Liver (tissue), 8 donors: ENCODE measurements at regions not wholly inside any gene's neighbourhood (a gene's known extent, or its start where the extent isn't known, plus 50 kb on each side); places are given as distances from the start of the nearest gene placed in this dataset.

Experiments
- DNase-seq: peaks from one replicate; pipeline ENCODE4 v3.0.0-alpha.2; 2017; ENCODE audit warnings: low spot score
- H3K27ac ChIP-seq, 2 donors: one replicate each; pipeline ENCODE4 v1.7.0; 2013; ENCODE audit warnings: inconsistent platforms in 2 of 2, low read length in 2 of 2, control low read depth in 1 of 2, low read depth in 1 of 2, mild to moderate bottlenecking in 1 of 2
- H3K27me3 ChIP-seq, 4 donors: one replicate each; pipeline versions ENCODE4 v1.6.1 to v1.7.0; 2013; ENCODE audit warnings: low read length in 3 of 4, inconsistent platforms in 1 of 4, mild to moderate bottlenecking in 1 of 4, moderate library complexity in 1 of 4; ENCODE audit not compliant: control insufficient read depth in 4 of 4, insufficient read depth in 4 of 4
- H3K36me3 ChIP-seq, 4 donors: one replicate each; pipeline versions ENCODE4 v1.6.1 to v1.7.0; 2013; ENCODE audit warnings: low read length in 3 of 4, mild to moderate bottlenecking in 3 of 4, low read depth in 1 of 4, moderate library complexity in 1 of 4; ENCODE audit not compliant: control insufficient read depth in 4 of 4, insufficient read depth in 3 of 4
- H3K4me1 ChIP-seq, 4 donors: one replicate each; pipeline versions ENCODE4 v1.6.1 to v1.7.0; 2013; ENCODE audit warnings: low read length in 3 of 4, mild to moderate bottlenecking in 3 of 4, moderate library complexity in 1 of 4; ENCODE audit not compliant: control insufficient read depth in 4 of 4, insufficient read depth in 4 of 4
- H3K4me3 ChIP-seq, 3 donors: one replicate each; pipeline versions ENCODE4 v1.6.1 to v1.7.0; 2013; ENCODE audit warnings: low read length in 3 of 3, control low read depth in 1 of 3, low read depth in 1 of 3, mild to moderate bottlenecking in 1 of 3
- H3K9ac ChIP-seq, 2 donors: one replicate each; pipeline ENCODE4 v1.7.0; 2013; ENCODE audit warnings: low read length in 2 of 2, mild to moderate bottlenecking in 2 of 2, moderate library complexity in 2 of 2, control low read depth in 1 of 2, low read depth in 1 of 2
- H3K9me3 ChIP-seq, 4 donors: one replicate each; pipeline versions ENCODE4 v1.6.1 to v1.7.0; 2013; ENCODE audit warnings: low read length in 3 of 4; ENCODE audit not compliant: control insufficient read depth in 4 of 4
- EGR1 ChIP-seq, 2 donors: IDR thresholded peaks; 2 replicates each; pipeline ENCODE4 v1.6.1; 2016 to 2018; ENCODE audit warnings: antibody characterized with exemption in 2 of 2, low read depth in 2 of 2
- FOXA1 ChIP-seq: IDR thresholded peaks from 2 replicates; pipeline ENCODE4 v1.6.1; 2016; ENCODE audit warnings: antibody characterized with exemption
- FOXA2 ChIP-seq: IDR thresholded peaks from 2 replicates; pipeline ENCODE4 v1.6.1; 2016; ENCODE audit warnings: antibody characterized with exemption
- GABPA ChIP-seq, 2 donors: IDR thresholded peaks in 1 of 2; conservative IDR thresholded peaks in 1 of 2; 2 replicates each; pipeline ENCODE4 v1.6.1; 2016; ENCODE audit warnings: antibody characterized with exemption in 2 of 2, mild to moderate bottlenecking in 1 of 2, moderate library complexity in 1 of 2
- HNF4A ChIP-seq, 2 donors: conservative IDR thresholded peaks; 2 replicates each; pipeline ENCODE4 v1.6.1; 2016; ENCODE audit warnings: antibody characterized with exemption in 2 of 2, mild to moderate bottlenecking in 2 of 2
- HNF4G ChIP-seq: IDR thresholded peaks from 2 replicates; pipeline ENCODE4 v1.6.1; 2016; ENCODE audit warnings: antibody characterized with exemption
- JUND ChIP-seq, 2 donors: IDR thresholded peaks; 2 replicates each; pipeline ENCODE4 v1.6.1; 2016; ENCODE audit warnings: antibody characterized with exemption in 2 of 2
- NR2F2 ChIP-seq: IDR thresholded peaks from 2 replicates; pipeline ENCODE4 v1.6.1; 2016; ENCODE audit warnings: antibody characterized with exemption
- RAD21 ChIP-seq, 2 donors: IDR thresholded peaks; 2 replicates each; pipeline ENCODE4 v1.6.1; 2016; ENCODE audit warnings: antibody characterized with exemption in 2 of 2, mild to moderate bottlenecking in 2 of 2
- RXRA ChIP-seq, 2 donors: IDR thresholded peaks; 2 replicates each; pipeline ENCODE4 v1.6.1; 2017 to 2018; ENCODE audit warnings: antibody characterized with exemption in 2 of 2, mild to moderate bottlenecking in 1 of 2
- SP1 ChIP-seq: IDR thresholded peaks from 2 replicates; pipeline ENCODE4 v1.6.1; 2018; ENCODE audit warnings: antibody characterized with exemption, mild to moderate bottlenecking
- TAF1 ChIP-seq: conservative IDR thresholded peaks from 2 replicates; pipeline ENCODE4 v1.6.1; 2016; ENCODE audit warnings: antibody characterized with exemption, mild to moderate bottlenecking
- YY1 ChIP-seq: IDR thresholded peaks from 2 replicates; pipeline ENCODE4 v1.6.1; 2016; ENCODE audit warnings: antibody characterized with exemption, mild to moderate bottlenecking
- WGBS: extraction: QIAGEN DNeasy Blood & Tissue Kit; methylation state at CpG from one replicate; pipeline ENCODE4 v1.1.7; 2013; 5-methylcytosine and 5-hydroxymethylcytosine counted together
- TF ChIP-seq, protein P1 (sequence below): IDR thresholded peaks from 2 replicates; pipeline ENCODE4 v1.6.1; 2016; ENCODE audit warnings: antibody characterized with exemption
- TF ChIP-seq, protein P2 (sequence below): IDR thresholded peaks from 2 replicates; pipeline ENCODE4 v1.6.1; 2016; ENCODE audit warnings: antibody characterized with exemption, mild to moderate bottlenecking
- TF ChIP-seq, protein P3 (sequence below): fragments of 150-350 bp; IDR thresholded peaks from 2 replicates; pipeline ENCODE4 v1.5.1; 2017; ENCODE audit warnings: improper control_type of control experiment, low read depth, low read length; ENCODE audit not compliant: missing input control
- TF ChIP-seq, protein P4 (sequence below): IDR thresholded peaks from 2 replicates; pipeline ENCODE4 v1.6.1; 2016; ENCODE audit warnings: antibody characterized with exemption
- TF ChIP-seq, protein P5 (sequence below): IDR thresholded peaks from 2 replicates; pipeline ENCODE4 v1.6.1; 2016; ENCODE audit warnings: antibody characterized with exemption
- donor health status: healthy.
- donor health status: healthy.
- donor health status: healthy.
- donor health status: healthy.
- donor health status: healthy.

DNA sequence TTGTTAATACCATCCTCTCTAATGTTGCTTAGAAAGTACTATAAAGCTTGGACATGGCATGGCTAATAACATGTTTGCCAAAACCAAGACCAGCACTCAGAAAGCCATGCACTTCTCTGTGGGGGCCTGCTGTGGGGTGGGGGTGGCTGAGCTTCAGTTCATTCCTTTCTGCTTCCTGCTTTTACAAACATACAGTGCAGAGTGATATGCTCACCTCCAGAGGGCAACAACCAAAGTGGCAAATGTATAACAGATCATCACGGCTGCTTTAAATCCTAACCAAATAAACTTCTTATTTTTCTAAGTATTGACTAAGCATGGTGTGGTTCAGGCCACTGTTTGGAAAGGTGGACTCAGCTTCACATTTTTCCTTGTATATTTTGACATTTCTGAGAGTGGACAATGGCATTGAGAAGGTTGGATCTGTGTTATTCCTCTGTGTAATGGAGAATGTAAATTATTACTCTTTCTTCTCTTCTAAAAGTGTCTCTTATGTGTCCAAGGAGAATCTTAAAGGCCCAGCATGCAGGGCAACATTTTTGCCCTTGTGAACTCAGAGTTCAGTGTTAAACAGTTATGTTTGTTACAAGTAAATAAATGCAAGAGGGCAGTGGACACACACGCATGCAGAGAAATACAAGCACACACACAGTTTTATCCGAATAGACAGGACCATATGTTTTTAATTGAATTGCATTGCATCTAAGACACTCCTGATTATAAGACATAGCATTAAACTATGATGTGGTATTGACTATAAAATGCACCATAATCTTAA is 186.1 kb downstream of the HERPUD2 start:
- H3K36me3 ChIP-seq, result no peaks in the 10 kb centered on the region
- H3K27ac ChIP-seq, result peak overlapping the region in 1 of 2 donors; percentile 26
- no peak overlapping the region for H3K4me3 ChIP-seq
- H3K9me3 ChIP-seq, result no peaks in the 10 kb centered on the region
- WGBS, result 27% methylated on average over 3 of the region's 3 CpGs
- no peaks in the 10 kb centered on the region for H3K27me3 ChIP-seq
- no peak overlapping the region for H3K9ac ChIP-seq
- H3K4me1 ChIP-seq, result peaks cover 8 to 53% (median 50%) of the 10 kb centered on the region in 4 donors
- TF ChIP-seq, protein P1, sequence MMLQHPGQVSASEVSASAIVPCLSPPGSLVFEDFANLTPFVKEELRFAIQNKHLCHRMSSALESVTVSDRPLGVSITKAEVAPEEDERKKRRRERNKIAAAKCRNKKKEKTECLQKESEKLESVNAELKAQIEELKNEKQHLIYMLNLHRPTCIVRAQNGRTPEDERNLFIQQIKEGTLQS, result no peak
- TF ChIP-seq RAD21 (IDR thresholded peaks at IDR 0.05), result peak in 1 of 2 donors; percentile 13
- TF ChIP-seq FOXA2, result peak; percentile 55
- TF ChIP-seq SP1, result peak; percentile 73
- peak; percentile 47 for TF ChIP-seq HNF4G
- no peak for TF ChIP-seq EGR1 (IDR thresholded peaks at IDR 0.05; ENCODE audit: low read depth in 2 of 2)
- TF ChIP-seq YY1, result peak; percentile 43
- TF ChIP-seq, protein P2, sequence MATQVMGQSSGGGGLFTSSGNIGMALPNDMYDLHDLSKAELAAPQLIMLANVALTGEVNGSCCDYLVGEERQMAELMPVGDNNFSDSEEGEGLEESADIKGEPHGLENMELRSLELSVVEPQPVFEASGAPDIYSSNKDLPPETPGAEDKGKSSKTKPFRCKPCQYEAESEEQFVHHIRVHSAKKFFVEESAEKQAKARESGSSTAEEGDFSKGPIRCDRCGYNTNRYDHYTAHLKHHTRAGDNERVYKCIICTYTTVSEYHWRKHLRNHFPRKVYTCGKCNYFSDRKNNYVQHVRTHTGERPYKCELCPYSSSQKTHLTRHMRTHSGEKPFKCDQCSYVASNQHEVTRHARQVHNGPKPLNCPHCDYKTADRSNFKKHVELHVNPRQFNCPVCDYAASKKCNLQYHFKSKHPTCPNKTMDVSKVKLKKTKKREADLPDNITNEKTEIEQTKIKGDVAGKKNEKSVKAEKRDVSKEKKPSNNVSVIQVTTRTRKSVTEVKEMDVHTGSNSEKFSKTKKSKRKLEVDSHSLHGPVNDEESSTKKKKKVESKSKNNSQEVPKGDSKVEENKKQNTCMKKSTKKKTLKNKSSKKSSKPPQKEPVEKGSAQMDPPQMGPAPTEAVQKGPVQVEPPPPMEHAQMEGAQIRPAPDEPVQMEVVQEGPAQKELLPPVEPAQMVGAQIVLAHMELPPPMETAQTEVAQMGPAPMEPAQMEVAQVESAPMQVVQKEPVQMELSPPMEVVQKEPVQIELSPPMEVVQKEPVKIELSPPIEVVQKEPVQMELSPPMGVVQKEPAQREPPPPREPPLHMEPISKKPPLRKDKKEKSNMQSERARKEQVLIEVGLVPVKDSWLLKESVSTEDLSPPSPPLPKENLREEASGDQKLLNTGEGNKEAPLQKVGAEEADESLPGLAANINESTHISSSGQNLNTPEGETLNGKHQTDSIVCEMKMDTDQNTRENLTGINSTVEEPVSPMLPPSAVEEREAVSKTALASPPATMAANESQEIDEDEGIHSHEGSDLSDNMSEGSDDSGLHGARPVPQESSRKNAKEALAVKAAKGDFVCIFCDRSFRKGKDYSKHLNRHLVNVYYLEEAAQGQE, result peak; percentile 47
- TF ChIP-seq TAF1, result no peak
- TF ChIP-seq, protein P3, sequence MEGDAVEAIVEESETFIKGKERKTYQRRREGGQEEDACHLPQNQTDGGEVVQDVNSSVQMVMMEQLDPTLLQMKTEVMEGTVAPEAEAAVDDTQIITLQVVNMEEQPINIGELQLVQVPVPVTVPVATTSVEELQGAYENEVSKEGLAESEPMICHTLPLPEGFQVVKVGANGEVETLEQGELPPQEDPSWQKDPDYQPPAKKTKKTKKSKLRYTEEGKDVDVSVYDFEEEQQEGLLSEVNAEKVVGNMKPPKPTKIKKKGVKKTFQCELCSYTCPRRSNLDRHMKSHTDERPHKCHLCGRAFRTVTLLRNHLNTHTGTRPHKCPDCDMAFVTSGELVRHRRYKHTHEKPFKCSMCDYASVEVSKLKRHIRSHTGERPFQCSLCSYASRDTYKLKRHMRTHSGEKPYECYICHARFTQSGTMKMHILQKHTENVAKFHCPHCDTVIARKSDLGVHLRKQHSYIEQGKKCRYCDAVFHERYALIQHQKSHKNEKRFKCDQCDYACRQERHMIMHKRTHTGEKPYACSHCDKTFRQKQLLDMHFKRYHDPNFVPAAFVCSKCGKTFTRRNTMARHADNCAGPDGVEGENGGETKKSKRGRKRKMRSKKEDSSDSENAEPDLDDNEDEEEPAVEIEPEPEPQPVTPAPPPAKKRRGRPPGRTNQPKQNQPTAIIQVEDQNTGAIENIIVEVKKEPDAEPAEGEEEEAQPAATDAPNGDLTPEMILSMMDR, result peak; percentile 1
- TF ChIP-seq, protein P4, sequence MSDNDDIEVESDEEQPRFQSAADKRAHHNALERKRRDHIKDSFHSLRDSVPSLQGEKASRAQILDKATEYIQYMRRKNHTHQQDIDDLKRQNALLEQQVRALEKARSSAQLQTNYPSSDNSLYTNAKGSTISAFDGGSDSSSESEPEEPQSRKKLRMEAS, result peak; percentile 66
- peak; percentile 6 for TF ChIP-seq FOXA1
- TF ChIP-seq, protein P5, sequence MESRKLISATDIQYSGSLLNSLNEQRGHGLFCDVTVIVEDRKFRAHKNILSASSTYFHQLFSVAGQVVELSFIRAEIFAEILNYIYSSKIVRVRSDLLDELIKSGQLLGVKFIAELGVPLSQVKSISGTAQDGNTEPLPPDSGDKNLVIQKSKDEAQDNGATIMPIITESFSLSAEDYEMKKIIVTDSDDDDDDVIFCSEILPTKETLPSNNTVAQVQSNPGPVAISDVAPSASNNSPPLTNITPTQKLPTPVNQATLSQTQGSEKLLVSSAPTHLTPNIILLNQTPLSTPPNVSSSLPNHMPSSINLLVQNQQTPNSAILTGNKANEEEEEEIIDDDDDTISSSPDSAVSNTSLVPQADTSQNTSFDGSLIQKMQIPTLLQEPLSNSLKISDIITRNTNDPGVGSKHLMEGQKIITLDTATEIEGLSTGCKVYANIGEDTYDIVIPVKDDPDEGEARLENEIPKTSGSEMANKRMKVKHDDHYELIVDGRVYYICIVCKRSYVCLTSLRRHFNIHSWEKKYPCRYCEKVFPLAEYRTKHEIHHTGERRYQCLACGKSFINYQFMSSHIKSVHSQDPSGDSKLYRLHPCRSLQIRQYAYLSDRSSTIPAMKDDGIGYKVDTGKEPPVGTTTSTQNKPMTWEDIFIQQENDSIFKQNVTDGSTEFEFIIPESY, result peak; percentile 24
- TF ChIP-seq HNF4A (conservative IDR thresholded peaks at IDR 0.05), result peak; percentile 93
- peak in 1 of 2 donors; percentile 48 for TF ChIP-seq JUND (IDR thresholded peaks at IDR 0.05)
- TF ChIP-seq RXRA (IDR thresholded peaks at IDR 0.05), result peak; percentile 83 to 89
- TF ChIP-seq GABPA (IDR thresholded peaks at IDR 0.05 in 1 of 2, conservative IDR thresholded peaks at IDR 0.05 in 1 of 2), result no peak
- no peak for TF ChIP-seq NR2F2
- no peak for DNase-seq
